NCI-H524 treated with DMSO at 0.1 percent for 48 hours (cell line): ENCODE measurements at regions not wholly inside any gene's neighbourhood (a gene's known extent, or its start where the extent isn't known, plus 50 kb on each side); places are given as distances from the start of the nearest gene placed in this dataset.

Experiments used
- DNase-seq: peaks from one replicate; lab custom pipeline; 2025; lab: John Stamatoyannopoulos, UW

DNA sequence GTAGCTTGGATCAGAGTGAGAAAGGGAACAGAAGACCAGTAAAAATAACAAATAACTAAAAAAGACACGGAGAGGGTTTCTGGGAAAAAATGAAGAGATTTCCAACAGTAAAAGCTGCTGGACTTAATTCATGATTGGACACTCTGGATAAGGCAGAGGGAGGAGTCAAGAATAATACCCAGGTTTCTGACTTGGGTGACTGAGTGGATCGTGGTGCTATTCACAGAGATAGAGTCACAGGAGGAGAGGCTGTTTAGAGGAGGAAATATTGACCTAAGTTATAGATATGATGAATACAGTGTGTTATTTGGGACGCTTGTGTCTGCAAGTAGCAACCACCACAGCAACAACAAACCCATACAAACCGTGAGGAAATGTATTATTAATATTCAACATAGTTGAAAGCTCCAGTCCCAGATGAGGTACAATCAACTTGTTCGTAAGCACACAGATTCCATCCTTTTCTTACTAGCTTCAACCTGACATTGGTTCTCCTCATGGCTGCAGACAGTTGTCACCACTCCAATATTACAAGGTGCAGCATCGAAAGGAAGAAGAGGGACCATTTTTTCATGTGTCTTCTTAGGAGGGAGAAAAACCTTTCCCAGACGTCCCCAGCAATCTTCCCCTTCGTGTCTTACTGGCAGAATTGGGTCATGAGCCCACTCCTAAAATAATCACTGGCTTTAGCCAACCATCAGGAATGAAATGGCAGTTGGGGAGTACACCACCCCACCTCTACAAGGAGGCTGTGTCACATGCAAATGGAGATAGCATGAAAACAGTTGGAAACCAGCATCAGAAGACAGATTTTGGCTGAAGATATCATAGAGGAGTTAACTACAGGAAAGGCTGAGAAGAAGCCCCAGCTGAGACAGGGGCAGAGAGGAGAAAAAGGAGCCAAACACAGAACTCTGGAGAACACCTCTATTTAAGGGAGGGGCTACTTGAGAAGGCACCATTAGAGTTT, 387.8 kb downstream of the SHQ1 start:
- no peak for DNase-seq

GRCh38 chr3:72459588-72459987, 388.7 kb downstream of the SHQ1 start:
- no peak for DNase-seq

DNA sequence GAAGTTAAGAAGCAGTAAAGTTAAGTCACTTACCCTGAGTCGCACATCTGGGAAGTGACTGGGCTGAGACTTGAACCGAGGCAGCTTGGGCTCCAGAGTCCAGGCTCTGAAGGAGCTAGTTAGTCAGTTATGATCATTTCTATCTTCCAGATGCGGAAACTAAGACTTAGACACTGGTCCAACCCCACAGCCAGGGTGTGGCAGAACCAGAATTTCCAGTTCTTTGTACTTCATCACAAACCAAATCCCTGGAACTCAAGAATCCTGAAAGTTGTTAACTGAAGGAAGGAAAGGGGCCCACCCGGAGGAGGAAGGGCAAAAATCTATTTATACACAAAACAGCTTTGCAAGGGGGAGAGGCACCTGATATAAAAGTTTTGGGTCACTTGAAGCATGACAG, 389.9 kb downstream of the SHQ1 start:
- DNase-seq, result no peak

- DNase-seq, result no peak
Observed at GRCh38 chr3:72454441-72454840, 393.8 kb downstream of the SHQ1 start.

GRCh38 chr3:72453706-72454105, 394.5 kb downstream of the SHQ1 start:
- no peak for DNase-seq

DNA sequence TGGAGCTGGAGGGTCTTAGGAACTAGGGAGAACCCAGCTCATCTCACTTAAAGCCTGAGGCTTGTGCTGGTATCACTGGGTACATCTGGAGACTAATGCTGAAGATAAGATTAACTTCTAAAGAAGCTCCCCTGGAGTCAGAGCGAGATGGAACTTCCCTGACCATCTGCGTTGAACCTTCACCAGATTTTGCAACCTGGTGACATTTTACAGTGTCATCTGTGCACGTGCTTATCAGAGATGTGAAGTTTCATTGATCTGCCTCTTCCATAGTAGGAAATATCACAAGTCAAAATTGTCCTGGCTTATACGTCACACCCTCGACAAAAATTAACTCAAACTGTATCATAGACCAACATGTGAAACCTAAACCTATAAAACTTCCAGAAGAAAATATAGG, 395.5 kb downstream of the SHQ1 start:
- no peak for DNase-seq

GRCh38 chr3:72451841-72452240, 396.4 kb downstream of the SHQ1 start:
- no peak for DNase-seq

- DNase-seq, result no peak
Observed at GRCh38 chr3:72449551-72449950, 398.7 kb downstream of the SHQ1 start.

DNA sequence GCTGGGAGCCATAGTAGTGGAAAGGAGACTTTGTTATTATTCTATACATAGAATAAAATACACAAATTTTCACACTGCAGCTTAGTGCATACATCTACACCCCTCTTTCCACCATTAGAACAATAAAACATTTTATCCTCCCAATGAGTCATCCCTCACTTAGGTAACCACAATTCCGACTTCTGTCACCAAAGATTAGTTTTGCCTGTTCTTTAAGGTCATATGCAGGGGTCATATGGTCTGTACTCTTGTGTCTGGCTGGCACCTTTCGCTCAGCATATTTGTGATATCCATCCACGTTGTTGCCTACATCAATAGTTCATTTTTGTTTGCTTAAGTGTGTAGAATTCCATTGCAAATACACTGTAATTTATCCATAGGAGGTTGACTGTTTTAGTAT, 399.4 kb downstream of the SHQ1 start:
- DNase-seq, result no peak

GRCh38 chr3:72448375-72448823, 399.8 kb downstream of the SHQ1 start:
- no peak for DNase-seq

GRCh38 chr3:72447059-72447946, 400.9 kb downstream of the SHQ1 start:
- DNase-seq, result no peak

DNA sequence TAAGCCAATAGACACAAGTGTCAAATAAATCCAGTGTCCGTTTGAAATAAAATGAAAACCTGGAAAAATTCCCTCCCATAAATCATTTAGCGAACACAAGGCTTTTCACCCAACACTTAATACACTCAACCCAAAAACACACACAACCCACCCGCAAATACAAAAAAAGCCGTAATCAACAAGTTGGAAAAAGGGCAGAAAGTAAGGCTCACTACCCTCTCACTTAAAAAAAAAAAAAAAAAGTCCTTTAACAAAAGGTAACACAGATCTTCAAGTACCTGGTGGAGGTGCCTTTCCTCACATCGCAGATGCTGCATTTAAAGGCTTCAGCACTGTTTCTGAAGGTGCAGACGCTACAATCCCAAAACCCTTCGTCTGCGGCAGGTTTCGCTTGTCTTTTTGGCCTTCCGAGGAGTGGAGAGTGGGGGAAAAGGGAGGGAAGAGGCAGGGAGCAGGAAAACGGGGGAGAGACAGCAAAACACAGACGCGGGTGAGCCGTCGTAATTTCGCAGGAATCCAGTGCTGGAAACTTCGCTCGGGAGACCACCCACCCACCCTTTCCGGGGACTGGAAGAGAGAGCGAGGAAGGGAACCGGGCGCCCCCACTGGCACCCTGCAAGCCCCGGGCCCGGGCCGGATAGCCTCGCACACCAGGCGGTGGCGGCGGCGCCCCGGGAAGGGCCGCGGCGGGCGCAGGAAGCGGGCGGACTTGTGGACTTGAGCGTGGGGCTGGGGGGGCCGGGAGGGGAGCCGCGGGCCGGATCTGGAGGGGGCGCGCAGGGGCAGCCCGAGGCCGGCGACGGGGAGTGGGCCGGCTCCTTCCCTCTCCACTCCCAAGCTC, 401.8 kb downstream of the SHQ1 start, which contains the start of gene RYBP:
TSS of gene RYBP (minus strand) at position 404 of the 841 bp plus-strand sequence.
- no peak for DNase-seq

DNA sequence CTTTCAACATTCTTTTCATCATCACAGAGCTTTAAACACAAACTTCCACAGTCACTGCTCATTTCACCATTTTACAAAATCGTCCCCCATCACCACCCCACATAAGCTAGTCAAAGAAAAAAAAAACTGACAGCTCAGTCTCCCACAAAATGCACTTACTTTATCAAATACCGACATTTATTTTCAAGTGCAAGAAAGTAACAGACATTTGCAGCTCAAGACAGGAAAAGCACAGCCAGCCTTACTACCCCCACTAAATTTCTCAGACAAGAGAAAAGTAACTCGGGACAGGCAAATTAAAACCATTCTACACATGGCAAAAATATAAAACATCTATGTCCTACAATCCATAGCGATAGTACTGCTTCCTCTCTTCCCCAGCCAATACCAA, 402.4 kb downstream of the SHQ1 start:
- no peak for DNase-seq

DNA sequence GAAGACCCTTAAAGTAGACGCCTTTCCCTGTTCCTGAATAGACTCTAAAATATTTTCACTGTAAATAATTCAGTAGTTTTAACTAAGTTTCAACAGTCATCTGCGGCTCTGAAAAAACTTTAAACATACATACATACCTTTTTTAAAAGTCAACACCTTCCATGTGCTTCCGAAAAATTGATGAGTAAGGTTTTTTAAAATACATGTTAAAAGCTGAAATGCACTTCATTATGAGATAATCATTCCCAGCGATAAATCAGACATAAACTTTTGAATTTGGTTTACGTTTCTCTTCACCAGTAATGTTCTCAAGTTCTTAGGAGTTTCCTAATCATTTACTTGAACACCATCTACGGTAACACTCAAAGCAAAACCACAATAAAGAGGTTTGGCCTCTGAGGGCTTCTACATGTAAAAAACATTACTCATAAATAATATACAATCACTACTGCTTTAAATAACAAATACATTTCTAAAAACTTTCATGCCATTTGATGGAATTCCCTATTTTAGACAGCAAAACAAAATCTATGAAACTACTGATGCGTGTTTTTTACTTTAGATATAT, 403.5 kb downstream of the SHQ1 start:
- no peak for DNase-seq

DNA sequence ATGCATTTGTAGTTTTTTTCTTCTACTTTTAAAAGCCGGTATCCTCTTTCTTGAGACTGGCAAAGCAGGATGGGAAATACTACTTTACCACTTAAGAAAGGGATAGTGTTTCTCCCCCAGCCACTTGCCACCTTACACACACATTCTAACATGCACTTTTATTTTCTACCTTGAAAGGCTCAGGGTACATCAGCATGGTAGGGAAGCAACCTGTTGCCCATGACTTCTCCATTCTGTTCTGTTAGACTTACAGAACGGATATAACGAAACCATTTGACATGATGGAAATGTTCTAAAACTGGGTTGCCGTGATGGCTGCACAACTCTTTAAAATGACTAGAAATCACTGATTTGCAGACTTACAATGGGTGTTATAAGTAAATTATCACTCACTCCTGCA, 405.5 kb downstream of the SHQ1 start:
- no peak for DNase-seq

DNA sequence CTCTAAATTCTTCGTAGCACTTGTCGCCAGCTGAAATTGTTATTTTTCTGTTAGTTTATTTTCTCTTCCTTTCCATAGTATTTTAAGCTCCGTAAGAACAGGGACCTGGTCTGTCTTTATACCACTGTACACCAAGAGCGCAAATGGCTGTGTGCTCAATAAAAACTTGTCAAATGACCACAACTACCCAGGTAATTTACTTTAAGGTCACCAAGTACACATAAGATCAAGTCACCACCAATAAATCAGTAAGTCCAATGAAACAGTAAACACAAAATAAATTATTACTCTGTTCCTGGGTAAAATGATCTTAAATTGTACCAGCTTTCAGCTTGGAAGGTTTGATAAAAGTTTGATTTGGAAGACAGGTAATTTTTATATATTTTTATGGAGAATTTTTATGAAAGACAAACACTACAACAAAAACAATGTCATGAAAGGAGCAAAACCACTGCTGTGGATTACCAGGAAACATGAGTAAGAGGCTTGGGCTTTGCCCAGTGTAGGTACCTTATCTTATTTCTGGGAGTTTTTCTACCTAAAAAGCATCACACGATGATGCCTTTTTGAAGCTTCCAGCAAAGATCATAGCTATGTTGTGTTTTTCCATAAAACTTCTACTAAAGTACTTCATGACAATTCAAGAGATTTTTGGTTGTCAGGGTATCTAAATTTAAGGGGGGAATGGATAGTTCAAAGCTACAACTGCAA, 406.8 kb downstream of the SHQ1 start:
- no peak for DNase-seq

DNA sequence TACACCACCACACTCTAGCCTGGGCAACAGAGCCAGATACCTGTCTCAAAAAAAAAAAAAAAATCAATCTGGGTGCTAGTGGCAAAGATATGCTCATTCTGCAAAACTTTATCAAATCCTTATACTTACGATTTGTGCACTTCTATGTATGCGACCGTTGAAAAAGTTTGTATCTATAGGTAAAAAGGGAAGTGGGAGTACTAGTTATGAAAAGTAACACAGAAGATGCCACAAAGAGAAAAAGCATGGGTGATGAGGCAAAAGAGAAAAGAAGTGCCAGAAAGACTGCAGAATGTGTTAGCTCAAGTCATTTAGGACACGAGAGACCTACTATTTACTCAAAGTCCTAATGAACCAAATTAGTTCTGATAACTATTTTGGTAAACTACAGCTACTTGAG, 407.8 kb downstream of the SHQ1 start:
- no peak for DNase-seq

DNA sequence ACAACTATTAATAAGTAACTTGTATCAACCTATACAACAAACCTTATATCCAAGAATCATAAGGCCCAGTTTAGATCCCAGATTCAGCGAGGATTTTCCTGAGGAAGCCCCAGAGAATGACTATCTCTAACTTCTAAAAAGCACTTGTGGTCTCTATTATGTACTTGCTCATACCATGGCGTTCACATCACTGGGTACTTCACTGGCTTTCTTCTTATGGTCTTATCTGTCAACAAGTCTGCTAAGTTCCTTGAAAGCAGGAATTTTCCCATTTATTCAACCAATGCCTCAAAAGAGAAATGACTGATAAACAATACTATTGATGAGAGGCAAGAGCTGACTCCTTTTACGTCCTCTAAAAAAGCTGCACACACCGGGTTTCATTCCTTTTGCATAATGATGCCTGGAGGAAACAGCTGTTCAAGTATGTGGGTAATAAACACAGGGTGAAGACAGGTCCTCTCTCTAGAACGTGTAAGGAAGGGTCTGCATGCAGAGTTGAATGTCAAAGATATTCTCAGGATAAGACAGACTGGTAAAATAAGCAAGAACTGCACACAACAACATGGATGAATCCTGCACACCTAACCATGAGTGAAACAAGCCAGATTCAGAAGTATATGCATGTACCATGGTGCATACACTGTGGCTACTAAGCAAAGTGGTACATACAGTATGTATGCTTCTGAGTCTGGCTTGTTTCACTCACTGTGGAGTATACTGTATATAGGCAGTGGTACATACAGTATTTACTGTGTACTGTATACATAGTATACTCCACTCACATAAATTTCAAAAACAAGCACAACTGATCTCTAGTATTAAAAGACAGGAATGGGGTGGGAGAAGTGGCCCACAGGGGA, 408.7 kb downstream of the SHQ1 start:
- no peak for DNase-seq

DNA sequence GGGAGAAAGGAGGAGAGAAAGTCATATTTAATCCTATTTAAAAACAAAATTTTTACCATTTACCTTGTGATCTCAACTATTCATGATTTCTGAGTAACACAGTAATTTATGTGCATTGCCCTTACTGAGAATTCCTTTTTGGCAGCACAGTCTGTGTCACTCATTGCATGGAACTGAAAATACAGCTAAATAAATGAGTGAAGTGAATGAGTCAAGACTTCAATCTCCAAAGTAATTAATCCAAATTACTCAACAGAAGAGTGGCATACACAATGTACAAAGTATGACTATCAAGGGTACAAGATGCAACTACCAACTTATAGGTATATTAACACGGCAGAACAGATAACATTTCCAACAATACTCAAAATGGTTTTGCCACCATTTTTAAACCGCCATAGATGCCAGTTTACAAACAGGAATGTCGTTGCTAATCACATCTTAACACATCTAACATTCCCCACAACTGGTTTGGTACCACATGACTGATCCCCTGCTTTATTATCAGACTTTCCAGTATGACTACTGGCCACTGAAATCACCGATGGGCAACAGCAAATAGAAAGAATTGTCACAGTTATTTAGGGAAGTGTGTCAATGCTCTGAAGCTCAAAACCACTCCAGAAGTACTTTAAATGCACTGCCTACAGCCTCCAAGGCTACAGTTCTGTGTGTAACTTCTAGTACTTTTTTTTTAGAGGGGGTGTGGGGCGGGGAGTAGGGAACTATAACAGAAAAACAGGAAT, 410.4 kb downstream of the SHQ1 start:
- no peak for DNase-seq
